SIG-M5 treated with dmso at 0.1 percent for 504 hours (cell line): ENCODE measurements at regions not wholly inside any gene's neighbourhood (a gene's known extent, or its start where the extent isn't known, plus 50 kb on each side); places are given as distances from the start of the nearest gene placed in this dataset.
A peak's percentile ranks its signal among the peaks of the same experiment; 100 is the strongest.
"Not testable (repeated sequence)": the region's sequence is repeated elsewhere in the genome, so short reads cannot be mapped to it uniquely, and the experiment has no call there.

Experiments used
- DNase-seq: peaks from one replicate; lab custom pipeline; 2025; ENCODE audit not compliant: unreplicated experiment; lab: John Stamatoyannopoulos, UW

- DNase-seq, result no peak
Observed at GRCh38 chrX:10676235-10676957, 56.0 kb upstream of the MID1 start.

- no peak for DNase-seq
Observed at GRCh38 chrX:10677490-10677889, 57.1 kb upstream of the MID1 start.

- DNase-seq, result no peak
Observed at GRCh38 chrX:10679387-10679786, 59.0 kb upstream of the MID1 start.

GRCh38 chrX:10681167-10681566 lies 60.8 kb upstream of the MID1 start:
- DNase-seq, result no peak

- not testable (repeated sequence) for DNase-seq
Observed at GRCh38 chrX:10683631-10684030, 63.2 kb upstream of the MID1 start.

GRCh38 chrX:10685923-10686595 lies 65.7 kb upstream of the MID1 start:
- DNase-seq, result no peak

GRCh38 chrX:10691751-10692150 lies 71.4 kb upstream of the MID1 start:
- not testable (repeated sequence) for DNase-seq

- no peak for DNase-seq
Observed at GRCh38 chrX:10697616-10698317, 77.4 kb upstream of the MID1 start.

- no peak for DNase-seq
Observed at GRCh38 chrX:10698318-10698640, 77.9 kb upstream of the MID1 start.

- DNase-seq, result no peak
Observed at GRCh38 chrX:10702031-10702430, 81.6 kb upstream of the MID1 start.

GRCh38 chrX:10706342-10706741 lies 86.0 kb upstream of the MID1 start:
- DNase-seq, result not testable (repeated sequence)

- no peak for DNase-seq
Observed at GRCh38 chrX:10707773-10708172, 87.4 kb upstream of the MID1 start.

GRCh38 chrX:10709276-10709675 lies 88.9 kb upstream of the MID1 start:
- DNase-seq, result no peak

GRCh38 chrX:10714531-10714930 lies 94.1 kb upstream of the MID1 start:
- DNase-seq, result no peak

- DNase-seq, result peak; percentile 34
Observed at GRCh38 chrX:10722851-10723250, 102.5 kb upstream of the MID1 start.

GRCh38 chrX:10725071-10725470 lies 104.7 kb upstream of the MID1 start:
- DNase-seq, result peak; percentile 0

- DNase-seq, result no peak
Observed at GRCh38 chrX:10726647-10727046, 106.3 kb upstream of the MID1 start.

- no peak for DNase-seq
Observed at GRCh38 chrX:10728806-10729389, 108.5 kb upstream of the MID1 start.

GRCh38 chrX:10739426-10739825 lies 119.0 kb upstream of the MID1 start:
- DNase-seq, result no peak

- no peak for DNase-seq
Observed at GRCh38 chrX:10741003-10741402, 120.6 kb upstream of the MID1 start.

- no peak for DNase-seq
Observed at GRCh38 chrX:10741550-10741949, 121.2 kb upstream of the MID1 start.

GRCh38 chrX:10743476-10743875 lies 123.1 kb upstream of the MID1 start:
- DNase-seq, result no peak
